GM19372 (cell line): ENCODE measurements at regions not wholly inside any gene's neighbourhood (a gene's known extent, or its start where the extent isn't known, plus 50 kb on each side); places are given as distances from the start of the nearest gene placed in this dataset.

Experiments used
- ATAC-seq: cut with Tn5 transposase; IDR thresholded peaks from one replicate; pipeline ENCODE4 v1.9.1; 2021; ENCODE audit warnings: mild to moderate bottlenecking, low read depth, moderate library complexity; ENCODE audit not compliant: unreplicated experiment

DNA sequence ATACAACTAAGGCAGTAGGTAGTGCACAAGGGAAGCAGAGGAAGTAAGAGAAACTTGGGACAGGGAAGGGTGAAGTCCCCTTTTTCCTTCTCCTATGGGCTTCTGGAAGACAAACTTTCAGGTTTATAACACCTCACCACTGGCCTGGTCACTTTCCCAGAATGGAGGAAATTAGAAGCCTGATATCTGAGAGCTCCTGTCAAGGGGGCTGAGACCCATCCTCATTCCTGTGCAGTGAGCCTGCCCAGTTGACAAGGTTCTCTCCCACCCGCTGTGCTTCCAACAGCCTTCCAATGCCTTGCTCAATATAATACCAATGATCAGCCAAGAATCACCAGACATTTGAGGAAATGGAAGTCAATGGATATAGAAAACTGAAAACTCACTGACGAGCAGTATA lies 100.4 kb upstream of the YPEL5 start:
- no peak for ATAC-seq

- no peak for ATAC-seq
Observed at GRCh38 chr2:30046979-30047378, 99.8 kb upstream of the YPEL5 start.

DNA sequence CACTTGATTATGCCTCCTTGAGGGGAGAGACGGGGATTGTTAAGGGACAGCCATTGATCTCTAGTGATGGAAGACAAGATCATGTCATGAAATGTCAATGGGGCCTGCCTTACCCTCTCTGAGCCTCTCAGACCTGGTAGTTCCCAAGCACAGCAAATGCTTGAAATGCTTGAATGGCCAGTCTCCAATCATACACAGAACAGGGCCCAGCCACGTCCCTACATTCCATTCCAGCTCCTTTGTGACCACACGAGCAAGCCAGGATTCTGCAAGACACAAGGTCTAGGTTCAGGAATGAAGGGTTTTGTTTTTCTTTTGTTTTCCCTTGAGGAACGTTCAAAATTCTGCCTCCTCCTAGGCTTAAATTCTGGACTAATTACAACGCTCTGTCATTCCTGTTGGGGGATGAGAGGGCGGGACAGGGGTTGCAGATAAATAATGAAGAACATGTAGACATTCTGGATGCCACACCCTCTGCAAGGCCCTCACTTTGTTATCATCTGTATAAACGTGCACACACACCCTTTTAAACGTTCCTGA lies 98.1 kb upstream of the YPEL5 start:
- ATAC-seq: no peak

DNA sequence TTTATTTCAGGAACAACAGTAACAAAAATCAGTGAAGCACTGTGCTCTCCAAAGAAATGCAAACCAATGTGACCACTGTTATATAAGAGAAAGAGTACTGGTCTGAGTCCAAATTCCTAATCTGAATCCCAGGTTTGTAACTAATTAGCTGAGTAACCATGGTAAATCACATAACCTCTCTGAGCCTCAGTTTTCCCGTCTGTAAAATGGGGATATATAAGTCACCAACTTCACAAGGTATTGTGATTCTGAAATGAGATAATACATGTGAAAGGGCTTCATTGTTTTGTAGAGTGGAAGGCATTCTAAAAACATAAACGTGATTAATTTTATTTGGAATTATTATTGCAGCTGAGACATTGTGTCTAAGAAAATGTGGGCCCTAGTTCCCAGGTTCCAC lies 91.3 kb upstream of the YPEL5 start:
- ATAC-seq: no peak

DNA sequence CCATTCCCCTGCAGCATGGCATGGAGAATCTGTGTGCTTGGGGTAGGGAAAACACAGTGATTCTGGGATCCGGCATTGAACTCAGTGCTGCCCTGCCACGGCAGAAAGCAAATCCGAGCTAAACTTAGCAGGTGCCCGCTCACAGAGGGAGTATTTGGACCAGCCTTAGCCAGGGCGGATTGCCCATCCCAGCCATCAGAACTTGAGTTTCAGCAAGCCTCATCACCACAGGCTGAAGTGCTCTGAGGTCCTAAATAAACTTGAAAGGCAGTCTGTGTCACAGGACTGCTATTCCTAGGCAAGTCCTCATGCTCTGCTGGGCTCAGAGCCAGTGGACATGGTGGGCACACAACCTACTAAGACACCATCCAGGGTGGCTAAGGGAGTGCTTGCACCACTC lies 86.2 kb upstream of the YPEL5 start:
- ATAC-seq: no peak

DNA sequence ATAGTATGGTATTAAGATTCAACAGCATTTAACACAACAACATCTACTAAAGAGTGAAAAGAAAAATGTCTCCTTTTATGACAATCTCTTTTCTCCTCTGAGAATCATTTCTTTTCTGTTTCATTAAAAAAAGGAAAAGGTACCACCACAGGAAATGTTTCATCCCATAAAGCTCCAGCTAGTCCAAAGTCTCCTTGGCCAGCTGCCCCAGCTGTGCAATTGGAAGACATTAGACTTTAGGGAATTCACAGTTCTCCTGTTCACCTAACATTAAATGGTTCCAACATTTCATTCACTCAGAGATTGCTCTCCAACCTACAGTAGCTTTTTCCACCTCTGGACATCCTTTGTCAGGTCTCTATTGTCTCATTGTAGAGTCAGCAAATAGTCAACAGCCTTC lies 78.7 kb upstream of the YPEL5 start:
- ATAC-seq: no peak

GRCh38 chr2:30072250-30072842 lies 74.5 kb upstream of the YPEL5 start:
- ATAC-seq: no peak

GRCh38 chr2:30073523-30073922 lies 73.3 kb upstream of the YPEL5 start:
- no peak for ATAC-seq

DNA sequence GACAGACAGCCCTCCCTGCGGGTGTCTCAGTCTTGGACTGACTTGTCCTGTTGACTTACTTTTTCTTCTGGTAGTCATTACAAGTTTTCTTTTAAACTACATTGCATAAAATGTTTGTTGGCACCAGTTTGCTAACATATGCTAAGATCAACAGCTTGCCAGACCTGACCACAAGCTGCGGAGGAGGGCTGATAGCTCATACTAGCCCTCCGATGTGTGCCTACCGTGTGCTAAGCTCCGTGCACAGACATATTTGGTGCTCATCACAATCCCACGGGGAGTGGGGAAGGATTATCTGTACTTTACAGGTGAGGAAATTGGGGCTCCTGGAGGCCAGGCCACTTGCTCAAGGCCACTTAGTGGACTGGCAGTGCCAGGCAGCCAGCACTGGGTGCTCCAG lies 72.8 kb upstream of the YPEL5 start:
- ATAC-seq: no peak

DNA sequence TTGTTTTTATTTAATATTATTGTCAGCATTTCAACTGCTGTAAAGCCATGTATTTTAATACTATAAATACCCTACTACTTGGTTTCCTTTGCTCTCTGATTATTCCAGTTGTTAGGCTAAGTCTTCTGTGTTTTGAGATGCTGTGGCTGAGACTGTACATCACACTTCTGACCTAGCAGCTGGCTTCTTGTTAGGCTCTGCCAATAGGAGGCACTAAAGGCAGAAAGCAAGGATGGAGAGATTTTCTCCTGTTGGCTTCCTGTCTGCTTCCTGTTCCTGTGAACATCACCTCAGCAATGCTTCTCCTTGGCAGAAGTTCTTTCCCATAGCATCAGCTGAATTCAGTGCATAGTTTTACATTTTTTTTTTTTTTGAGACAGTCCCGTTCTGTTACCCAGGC lies 68.3 kb upstream of the YPEL5 start:
- no peak for ATAC-seq

GRCh38 chr2:30084915-30085314 lies 61.9 kb upstream of the YPEL5 start:
- ATAC-seq: no peak

- no peak for ATAC-seq
Observed at GRCh38 chr2:30089171-30089570, 57.6 kb upstream of the YPEL5 start.

DNA sequence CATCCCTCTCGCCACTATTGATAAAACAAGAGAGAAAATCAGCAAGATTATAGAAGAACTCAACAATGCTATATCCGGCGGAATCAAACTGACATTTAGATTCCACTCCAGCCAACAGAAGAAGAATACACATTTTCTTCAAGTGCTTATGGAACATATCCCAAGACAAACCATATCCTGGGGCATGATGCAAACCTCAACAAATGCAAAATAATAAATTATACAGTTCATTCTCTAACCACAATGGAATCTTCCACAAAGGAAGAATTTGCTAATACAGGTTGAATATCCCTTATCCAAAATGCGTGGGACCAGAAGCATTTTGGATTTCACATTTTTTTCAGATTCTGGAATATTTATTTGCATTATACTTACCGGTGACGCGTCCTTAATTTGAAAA lies 51.4 kb upstream of the YPEL5 start:
- ATAC-seq: no peak

DNA sequence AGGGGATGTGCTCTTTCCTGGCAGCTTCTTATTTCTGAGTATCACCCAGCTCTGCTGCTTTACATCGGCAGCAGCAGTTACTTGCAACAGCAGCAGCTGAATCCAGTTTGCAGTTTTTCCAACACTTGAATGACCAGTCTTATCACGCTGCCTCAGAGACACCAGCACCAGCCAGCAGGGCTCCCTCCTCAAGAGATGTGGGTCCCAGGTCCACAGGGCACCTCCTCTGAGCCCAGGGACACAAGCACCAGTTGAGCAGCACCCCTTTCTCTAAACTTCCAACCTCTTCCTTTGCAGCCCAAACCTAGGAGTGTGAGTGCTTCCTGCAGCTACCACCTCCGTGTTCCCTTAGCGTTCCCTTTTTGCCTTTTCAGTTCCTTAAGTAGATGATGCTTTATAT lies 50.4 kb upstream of the YPEL5 start:
- no peak for ATAC-seq
